GM23338 (cell line): ENCODE measurements at regions not wholly inside any gene's neighbourhood (a gene's known extent, or its start where the extent isn't known, plus 50 kb on each side); places are given as distances from the start of the nearest gene placed in this dataset. TPM values are rescaled to one million over a fixed set of nuclear protein-coding genes. Genes with fewer than 3 reads are reported as not detected.

ENCODE experiments used
- microRNA-seq: library from miRNA; unstranded; fragments of <30 nt; microRNA quantifications from one replicate; pipeline ENCODE4, GENCODE V29; 2017
- small RNA-seq: library from RNA; depleted of rRNA; stranded (forward); fragments of <200 nt; gene quantifications from one replicate; pipeline ENCODE3, GENCODE V24; 2014; ENCODE audit warnings: low replicate concordance

Small RNAs in the stretch of these regions (microRNA-seq; reads per million reads assigned to microRNA genes)
- gene MIR7158 (not detected), gene MIR7515 (not detected)

Small RNAs in the stretch of these regions (small RNA-seq; reads per million reads assigned to genes)
- not detected for gene MIR7158
